ENCODE measurements at regions not wholly inside any gene's neighbourhood (a gene's known extent, or its start where the extent isn't known, plus 50 kb on each side); places are given as distances from the start of the nearest gene placed in this dataset.
"Not testable (repeated sequence)": the region's sequence is repeated elsewhere in the genome, so short reads cannot be mapped to it uniquely, and the experiment has no call there.

DNA sequence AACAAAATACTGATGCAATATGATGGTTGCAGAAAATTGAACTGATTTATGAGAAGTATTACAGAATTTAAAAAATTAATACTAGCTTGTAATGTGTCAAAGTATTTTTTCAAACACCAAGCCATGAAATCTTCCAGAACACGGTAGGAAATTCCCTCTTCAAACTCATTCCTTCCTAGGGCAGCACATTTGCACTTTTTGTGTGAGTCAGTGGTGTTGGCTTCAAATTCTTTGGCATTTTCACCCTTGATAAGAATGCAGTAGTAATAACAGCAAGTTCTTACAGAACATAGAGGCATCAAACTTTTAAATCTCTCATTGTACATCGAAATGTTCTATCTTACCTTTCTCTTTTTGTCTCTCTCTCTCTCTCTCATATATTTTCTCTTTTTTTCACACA, 191.8 kb downstream of the CGGBP1 start:
- DNase-seq: no peak

DNA sequence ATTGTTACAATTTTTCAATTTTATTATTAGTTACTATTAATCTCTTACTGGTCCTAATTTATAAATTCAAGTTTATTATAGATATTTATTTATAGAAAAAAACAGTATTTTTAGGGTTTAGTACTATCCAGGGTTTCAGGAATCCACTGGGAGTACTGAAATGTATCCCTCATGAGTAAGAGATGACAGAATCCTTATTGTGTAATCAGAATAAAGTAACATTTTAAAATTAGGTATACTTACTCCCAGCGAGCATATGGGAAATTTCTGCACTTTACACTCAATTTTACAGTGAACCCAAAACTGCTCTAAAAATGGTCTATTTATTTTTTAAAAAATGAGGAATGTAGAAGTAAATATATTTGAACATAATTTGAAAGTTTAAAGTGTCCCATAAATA, 202.7 kb downstream of the CGGBP1 start:
- DNase-seq: no peak

- no peak for DNase-seq
Observed at GRCh38 chr3:87855616-87856015, 203.2 kb downstream of the CGGBP1 start.

DNA sequence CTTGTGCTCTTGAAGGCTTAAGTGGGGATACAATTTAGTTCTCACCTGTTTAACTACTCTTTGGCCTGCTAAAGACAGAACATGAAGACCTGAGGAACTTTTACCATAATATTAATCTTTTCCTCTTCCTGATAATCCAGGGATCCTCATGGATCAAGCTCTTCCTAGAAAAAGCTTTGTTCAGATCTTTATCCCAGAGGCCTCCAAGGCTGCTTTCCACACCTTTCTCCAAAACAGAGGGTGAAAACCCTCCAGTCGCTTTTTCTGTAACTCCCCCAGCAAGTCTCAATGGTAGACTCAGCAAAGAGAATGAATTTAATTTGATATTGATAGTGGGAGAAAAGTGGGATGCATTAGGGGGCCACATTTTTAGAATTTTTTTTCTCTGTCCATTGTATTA, 203.6 kb downstream of the CGGBP1 start:
- DNase-seq: no peak

DNA sequence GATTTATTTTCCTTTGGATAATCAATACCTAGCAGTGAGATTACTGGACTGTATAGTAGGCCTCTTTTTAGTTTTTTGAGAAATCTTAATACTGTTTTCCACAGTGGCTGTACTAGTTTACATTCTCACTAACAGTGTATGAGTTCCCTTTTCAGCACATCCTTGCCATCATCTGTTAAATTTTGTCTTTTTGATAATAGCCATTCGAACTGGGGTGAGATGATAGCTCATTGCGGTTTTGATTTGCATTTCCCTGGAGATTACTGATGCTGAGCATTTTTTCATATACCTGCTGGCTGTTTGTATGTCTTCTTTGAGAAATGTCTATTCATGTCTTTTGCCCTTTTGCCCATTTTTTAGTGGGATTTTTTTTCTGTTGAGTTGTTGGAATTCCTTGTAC, 210.8 kb downstream of the CGGBP1 start:
- DNase-seq: no peak

GRCh38 chr3:87837076-87837475, 221.7 kb downstream of the CGGBP1 start:
- no peak for DNase-seq

- DNase-seq: no peak
Observed at GRCh38 chr3:87836026-87836425, 222.8 kb downstream of the CGGBP1 start.

DNA sequence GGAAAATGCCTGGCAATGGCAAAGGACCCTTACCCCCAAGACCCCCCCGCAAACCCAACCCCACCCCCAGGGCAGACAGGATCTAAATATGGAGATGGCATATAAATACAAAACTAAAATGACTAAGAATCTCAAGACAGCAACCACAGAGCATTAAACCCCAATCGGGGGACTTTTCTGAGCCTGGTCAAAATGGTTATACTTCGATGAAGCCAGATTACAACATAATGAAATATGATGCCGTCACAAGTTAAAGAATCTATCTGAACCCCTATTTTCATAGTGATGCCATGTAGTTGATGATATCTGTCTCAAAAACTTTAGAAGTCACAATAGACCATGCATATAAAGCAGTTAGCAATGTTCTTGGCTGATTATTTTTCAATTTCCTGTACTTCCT, 223.6 kb downstream of the CGGBP1 start:
- DNase-seq: no peak

GRCh38 chr3:87834327-87834726, 224.5 kb downstream of the CGGBP1 start:
- DNase-seq: no peak

DNA sequence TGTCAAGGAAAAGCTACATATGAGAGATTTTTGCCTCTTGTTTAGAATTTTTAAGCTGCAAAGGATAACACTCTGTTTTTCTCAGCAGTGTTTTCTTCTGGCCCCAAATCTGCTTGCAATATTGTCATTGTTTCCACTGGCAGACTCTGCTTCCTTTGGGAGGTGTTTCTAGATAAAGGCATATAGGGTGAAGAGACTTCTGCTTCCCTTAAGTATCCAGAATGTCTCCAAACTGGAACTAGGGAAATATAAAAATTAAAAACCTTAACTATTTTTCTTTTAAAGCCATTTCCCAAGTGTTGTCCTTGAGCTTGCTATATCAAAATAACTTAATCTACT, 225.8 kb downstream of the CGGBP1 start:
- DNase-seq: no peak

DNA sequence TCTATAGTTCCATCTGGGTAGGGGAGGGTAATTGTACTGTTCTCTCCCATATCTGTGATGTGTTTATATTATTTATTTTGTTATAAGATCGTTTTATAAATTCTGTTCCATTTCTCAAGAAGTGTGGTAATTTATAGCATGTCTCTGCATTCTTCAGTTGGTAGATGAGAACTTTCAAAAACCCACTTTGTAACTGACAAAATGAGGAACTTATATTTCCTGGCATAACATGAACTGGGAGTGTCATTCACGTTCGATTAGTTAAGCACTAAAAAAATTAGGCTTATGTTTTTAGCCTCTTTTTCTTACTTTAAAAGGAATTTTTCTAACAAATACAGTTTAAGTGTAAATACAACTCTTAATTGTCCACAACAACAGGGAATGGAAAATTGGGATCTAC, 230.8 kb downstream of the CGGBP1 start:
- DNase-seq: no peak

DNA sequence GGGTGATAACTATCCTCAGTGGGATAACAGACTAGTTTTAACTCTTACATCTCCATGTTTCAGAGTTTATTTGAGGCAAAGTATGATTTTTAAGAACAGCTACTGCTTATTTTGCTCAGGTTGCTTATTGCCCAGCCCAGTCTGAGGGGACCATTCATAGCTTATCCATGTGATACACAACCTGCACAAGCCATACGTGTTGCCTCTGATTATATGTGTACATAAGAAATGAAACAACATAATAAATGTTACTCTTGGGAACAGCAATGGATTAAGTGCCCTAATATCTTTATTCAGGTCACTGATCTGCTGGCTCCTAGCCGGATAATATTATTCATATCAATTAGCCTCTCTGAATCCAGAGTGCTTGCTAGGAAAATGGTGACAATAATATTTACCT, 236.2 kb downstream of the CGGBP1 start:
- DNase-seq: no peak

DNA sequence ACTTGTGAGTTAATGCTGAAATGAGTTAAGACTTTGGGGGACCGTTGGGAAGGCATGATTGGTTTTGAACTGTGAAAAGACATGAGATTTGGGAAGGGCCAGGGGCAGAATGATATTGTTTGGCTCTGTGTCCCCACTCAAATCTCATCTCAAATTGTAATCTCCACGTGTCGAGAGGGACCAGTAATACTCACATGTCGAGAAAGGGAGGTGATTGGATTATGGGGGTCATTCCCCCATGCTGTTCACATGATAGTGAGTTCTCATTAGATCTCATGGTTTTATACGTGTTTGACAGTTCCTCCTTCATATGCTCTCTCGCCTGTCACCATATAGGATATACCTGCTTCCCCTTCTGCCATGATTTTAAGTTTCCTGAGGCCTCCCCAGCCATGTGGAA, 245.3 kb downstream of the CGGBP1 start:
- not testable (repeated sequence) for DNase-seq

DNA sequence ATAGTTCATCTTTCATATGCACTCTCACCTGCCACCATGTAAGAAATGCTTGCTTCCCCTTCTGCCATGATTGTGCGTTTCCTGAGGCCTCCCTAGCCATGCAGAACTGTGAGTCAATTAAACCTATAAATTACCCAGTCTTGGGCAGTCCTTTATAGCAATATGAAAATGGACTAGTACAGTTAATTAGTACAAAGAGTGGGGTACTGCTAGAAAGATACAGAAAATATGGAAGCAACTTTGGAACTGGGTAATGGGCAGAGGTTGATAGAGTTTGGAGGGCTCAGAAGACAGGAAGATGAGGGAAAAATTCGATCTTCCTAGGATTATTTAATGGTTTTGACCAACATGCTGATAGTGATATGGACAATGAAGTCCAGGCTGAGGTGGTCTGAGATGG, 246.9 kb downstream of the CGGBP1 start:
- no peak for DNase-seq

DNA sequence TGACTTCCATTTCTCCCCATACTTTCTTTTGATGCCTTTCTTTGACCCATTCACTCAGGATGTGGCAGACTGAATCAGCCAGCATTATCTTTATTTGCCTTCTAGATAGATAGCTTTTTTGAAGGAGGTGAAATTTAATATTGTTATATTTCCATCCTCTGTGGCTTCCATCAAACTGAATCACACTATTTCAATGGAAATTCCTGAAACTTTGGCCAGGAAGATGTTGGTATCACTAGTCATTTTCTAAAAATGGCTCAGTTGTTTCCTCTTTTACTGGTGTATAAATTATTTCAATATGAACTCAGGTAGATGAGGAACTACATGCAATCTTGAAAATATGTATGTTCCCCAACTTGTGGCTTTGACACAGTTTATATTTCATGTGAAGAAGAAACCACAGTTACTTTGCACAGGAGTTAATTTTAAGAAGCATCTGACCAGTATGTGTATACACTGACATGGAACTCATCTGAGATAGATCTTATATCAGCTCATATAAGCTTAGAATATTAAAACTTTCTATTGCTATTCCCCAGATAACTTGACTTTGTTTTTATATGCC, 248.3 kb downstream of the CGGBP1 start:
- DNase-seq: no peak

- no peak for DNase-seq
Observed at GRCh38 chr3:87805670-87806069, 253.1 kb downstream of the CGGBP1 start.

GRCh38 chr3:87801409-87801808, 257.4 kb downstream of the CGGBP1 start:
- no peak for DNase-seq

- no peak for DNase-seq
Observed at GRCh38 chr3:87800516-87800915, 258.3 kb downstream of the CGGBP1 start.

DNA sequence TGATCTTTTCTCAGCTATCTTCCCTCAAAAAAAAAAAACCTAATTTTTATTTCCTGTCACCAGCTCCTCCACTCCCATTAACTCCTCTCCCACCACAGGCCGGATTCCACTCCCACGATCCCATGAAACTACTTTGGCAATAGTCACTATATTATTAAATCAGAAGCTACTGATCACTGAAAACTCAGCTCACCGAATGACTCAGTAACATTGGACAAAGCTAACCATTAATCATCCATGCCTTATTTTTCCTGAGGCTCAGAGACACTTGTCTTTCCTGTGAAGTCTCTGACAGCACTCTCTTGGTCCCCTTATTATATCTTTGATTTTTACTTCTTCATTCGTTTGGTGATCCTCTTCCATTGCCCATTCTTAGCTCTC, 260.2 kb downstream of the CGGBP1 start:
- no peak for DNase-seq

DNA sequence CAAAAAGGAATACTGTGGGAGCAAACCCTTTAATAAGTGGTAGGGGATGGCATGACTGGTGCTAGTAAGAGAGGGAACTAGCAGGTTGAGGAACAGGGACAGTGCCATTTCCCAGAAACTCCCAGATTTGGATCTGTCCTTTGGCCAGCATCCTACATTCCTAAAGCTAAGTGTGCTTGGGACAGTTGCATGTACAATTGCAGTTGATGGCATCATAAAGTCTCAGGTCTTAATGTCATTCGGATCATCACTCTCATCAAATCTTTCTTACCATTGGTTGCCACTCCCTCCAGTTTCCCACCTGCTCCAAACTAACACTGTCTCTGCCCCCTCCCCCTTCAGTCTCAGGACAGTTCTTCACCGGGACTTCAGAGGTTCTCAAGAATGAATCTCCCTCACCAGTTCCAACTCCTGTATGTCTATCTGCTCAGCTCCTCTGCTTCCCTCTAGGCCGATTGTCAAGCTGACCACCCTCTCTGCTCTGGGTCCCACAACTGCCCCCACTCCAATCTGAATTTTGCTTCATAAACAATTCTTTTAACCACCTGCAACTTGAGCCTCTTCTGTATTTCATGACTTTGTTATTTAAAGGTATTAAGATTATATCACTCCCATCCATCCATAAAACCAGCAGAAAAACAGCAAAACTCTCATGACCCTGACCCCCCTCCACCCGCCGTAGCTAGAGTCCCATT, 260.8 kb downstream of the CGGBP1 start:
- no peak for DNase-seq

DNA sequence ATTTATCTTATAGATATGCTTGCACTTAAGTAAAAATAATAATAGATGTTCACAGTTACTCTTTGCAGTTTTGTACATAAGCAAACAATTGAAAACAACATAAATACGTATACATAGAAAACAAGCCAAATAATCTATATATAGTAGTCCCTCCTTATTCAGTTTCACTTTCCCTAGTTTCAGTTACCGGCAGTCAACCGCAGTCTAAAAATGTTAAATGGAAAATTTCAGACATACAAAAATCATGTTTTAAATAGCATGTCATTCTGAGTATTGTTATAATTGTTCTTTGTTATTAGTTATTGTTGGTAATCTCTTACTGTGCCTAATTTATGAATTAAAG, 262.0 kb downstream of the CGGBP1 start:
- DNase-seq: no peak

DNA sequence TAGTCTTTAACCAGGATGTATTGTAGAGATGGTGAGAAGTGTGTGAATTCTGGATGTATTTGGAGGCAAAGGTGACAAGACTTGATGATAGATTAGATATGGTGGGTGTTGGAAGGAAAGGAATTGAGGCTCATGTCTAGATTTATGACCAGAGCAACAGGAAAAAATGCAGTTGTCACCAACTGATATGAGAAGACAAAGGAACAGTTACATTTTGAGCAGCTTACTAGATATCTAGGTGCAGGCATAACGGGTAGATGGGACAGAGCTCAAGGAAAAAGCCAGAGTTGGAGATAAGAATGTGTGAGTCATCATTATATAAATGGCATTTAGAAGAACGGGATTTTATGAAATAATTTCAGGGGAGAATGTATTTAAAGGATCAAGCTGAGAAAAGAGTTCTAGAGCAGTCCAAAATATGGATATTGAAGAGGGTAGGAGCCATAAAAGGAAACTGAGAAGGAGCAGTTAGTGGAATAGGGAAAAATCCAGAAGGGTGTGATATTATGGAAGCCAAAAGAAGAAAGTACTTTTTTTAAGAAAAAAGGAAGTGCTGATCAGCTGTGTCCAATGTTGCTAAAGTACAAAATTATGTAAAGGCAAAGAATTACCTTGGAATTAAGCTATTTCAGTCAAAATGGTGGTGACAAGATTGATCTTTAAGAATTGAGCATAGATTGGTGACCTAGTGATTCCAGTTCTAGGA, 262.5 kb downstream of the CGGBP1 start:
- DNase-seq: no peak

GRCh38 chr3:87795701-87796100, 263.1 kb downstream of the CGGBP1 start:
- DNase-seq: no peak

- no peak for DNase-seq
Observed at GRCh38 chr3:87793337-87793877, 265.4 kb downstream of the CGGBP1 start.

Measured in NCI-H1105 (cell line).